Breast epithelium (tissue), 3 donors: ENCODE measurements at regions not wholly inside any gene's neighbourhood (a gene's known extent, or its start where the extent isn't known, plus 50 kb on each side); places are given as distances from the start of the nearest gene placed in this dataset.

ENCODE experiments used
- CTCF ChIP-seq, 3 donors: fragments of 450-650 bp; IDR thresholded peaks; one replicate each; pipeline ENCODE4 v1.5.1; 2016 to 2017; ENCODE audit warnings: antibody characterized with exemption in 3 of 3, mild to moderate bottlenecking in 3 of 3, moderate library complexity in 3 of 3
- POLR2A ChIP-seq: fragments of 450-650 bp; IDR thresholded peaks from one replicate; pipeline ENCODE4 v1.6.1; 2016; ENCODE audit warnings: antibody characterized with exemption, mild to moderate bottlenecking, moderate library complexity
- POLR2AphosphoS5 ChIP-seq, 3 donors: sonication (generic); formaldehyde crosslinking; IDR thresholded peaks; one replicate each; pipeline ENCODE4 v1.6.1; 2017; ENCODE audit warnings: antibody characterized with exemption in 3 of 3

DNA sequence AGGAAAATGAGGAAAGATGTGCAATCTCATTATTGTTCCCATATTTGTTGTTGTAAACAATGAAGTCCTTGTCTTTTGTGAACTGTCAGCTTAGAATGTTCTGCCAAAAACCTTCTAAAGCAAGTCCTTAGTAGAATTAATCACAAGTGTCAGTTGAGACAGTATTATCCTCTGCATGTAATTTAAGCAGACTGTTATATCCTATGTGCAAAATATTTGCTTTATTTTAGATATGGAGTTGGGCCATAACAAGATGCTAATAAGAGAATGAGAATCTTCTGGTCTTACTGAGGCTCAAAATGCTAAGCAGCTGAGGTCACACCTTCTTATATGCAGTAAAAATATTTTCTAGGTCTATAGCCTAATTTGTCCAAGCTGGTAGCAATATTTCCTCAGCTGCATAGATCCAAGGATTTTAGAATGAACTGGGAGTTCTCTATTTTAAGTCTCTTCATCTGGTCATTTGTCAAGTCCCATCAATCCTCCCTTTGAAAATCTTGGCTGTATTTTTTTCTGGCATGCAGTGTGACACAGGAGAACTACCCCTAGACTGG, 222.3 kb upstream of the NAV3 start:
- TF ChIP-seq CTCF (IDR thresholded peaks at IDR 0.05) (no peak), POLR2A (no peak), POLR2AphosphoS5 (IDR thresholded peaks at IDR 0.05) (no peak)
